ENCODE measurements at regions not wholly inside any gene's neighbourhood (a gene's known extent, or its start where the extent isn't known, plus 50 kb on each side); places are given as distances from the start of the nearest gene placed in this dataset.
"Not testable (repeated sequence)": the region's sequence is repeated elsewhere in the genome, so short reads cannot be mapped to it uniquely, and the experiment has no call there.

- Histone ChIP-seq H3K36me3 (no peaks in the 10 kb centered on the region), H3K4me3 (replicated peaks in 1 of 3) (no peak overlapping the region)
These were observed 67.6 kb upstream of the TGFBR2 start for GRCh38 chr3:30538791-30539190.

GRCh38 chr3:30539206-30539605 is 67.2 kb upstream of the TGFBR2 start:
- Histone ChIP-seq H3K27me3 (no peaks in the 10 kb centered on the region), H3K27ac (no peak overlapping the region), H3K4me3 (replicated peaks in 1 of 3) (no peak overlapping the region), H3K4me1 (peaks cover 0 to 4% of the 10 kb centered on the region in 2 donors), H3K36me3 (no peaks in the 10 kb centered on the region), H3K9me3 (no peaks in the 10 kb centered on the region)
- 83 to 89% methylated on average over 4 of the region's 4 CpGs for WGBS, 2 donors
- TF ChIP-seq CTCF (IDR thresholded peaks at IDR 0.05) (no peak), POLR2A (IDR thresholded peaks at IDR 0.05) (no peak)
- intact Hi-C loops (cut with DNase I): no loop called here
- no peak for DNase-seq

More at GRCh38 chr3:30538791-30539190, 67.6 kb upstream of the TGFBR2 start:
- intact Hi-C loops (cut with DNase I): no loop called here
- 55 to 77% methylated on average over 1 of the region's 1 CpG for WGBS, 2 donors
- H3K27me3 ChIP-seq: no peaks in the 10 kb centered on the region
- H3K9me3 ChIP-seq: no peaks in the 10 kb centered on the region
- TF ChIP-seq POLR2A (IDR thresholded peaks at IDR 0.05) (no peak), CTCF (IDR thresholded peaks at IDR 0.05) (no peak)
- no peak for DNase-seq
- H3K27ac ChIP-seq: no peak overlapping the region
- H3K4me1 ChIP-seq: peaks cover 0 to 4% of the 10 kb centered on the region in 2 donors

- H3K36me3 ChIP-seq: no peaks in the 10 kb centered on the region
- intact Hi-C loops (cut with DNase I): no loop called here
- WGBS, 2 donors: 84 to 87% methylated on average over 1 of the region's 1 CpG
- DNase-seq: no peak
- no peaks in the 10 kb centered on the region for H3K27me3 ChIP-seq
- no peak overlapping the region for H3K27ac ChIP-seq
- TF ChIP-seq CTCF (IDR thresholded peaks at IDR 0.05) (no peak), POLR2A (IDR thresholded peaks at IDR 0.05) (no peak)
- H3K4me1 ChIP-seq: peaks cover 0 to 4% of the 10 kb centered on the region in 2 donors
- no peak overlapping the region for H3K4me3 ChIP-seq (replicated peaks in 1 of 3)
- no peaks in the 10 kb centered on the region for H3K9me3 ChIP-seq
These were observed 66.6 kb upstream of the TGFBR2 start for GRCh38 chr3:30539772-30540171.

- H3K36me3 ChIP-seq; H3K27me3 ChIP-seq; intact Hi-C loops (cut with DNase I); DNase-seq; H3K4me1 ChIP-seq; H3K9me3 ChIP-seq; H3K4me3 ChIP-seq (replicated peaks in 1 of 3); H3K27ac ChIP-seq: not testable (repeated sequence)
These were observed 65.2 kb upstream of the TGFBR2 start for GRCh38 chr3:30541156-30541555.

GRCh38 chr3:30542897-30543296 is 63.5 kb upstream of the TGFBR2 start:
- 93 to 96% methylated on average over 8 of the region's 8 CpGs for WGBS, 2 donors
- H3K27me3 ChIP-seq: no peaks in the 10 kb centered on the region
- no peak for DNase-seq
- intact Hi-C loops (cut with DNase I): no loop called here
- peaks cover 0 to 4% of the 10 kb centered on the region in 2 donors for H3K4me1 ChIP-seq
- no peak overlapping the region for H3K27ac ChIP-seq
- TF ChIP-seq CTCF (IDR thresholded peaks at IDR 0.05) (no peak), POLR2A (IDR thresholded peaks at IDR 0.05) (no peak)
- no peaks in the 10 kb centered on the region for H3K36me3 ChIP-seq
- no peak overlapping the region for H3K4me3 ChIP-seq (replicated peaks in 1 of 3)
- no peaks in the 10 kb centered on the region for H3K9me3 ChIP-seq

GRCh38 chr3:30544812-30545211 is 61.6 kb upstream of the TGFBR2 start:
- 64 to 79% methylated on average over 3 of the region's 3 CpGs for WGBS, 2 donors
- no peaks in the 10 kb centered on the region for H3K9me3 ChIP-seq
- H3K4me1 ChIP-seq: no peaks in the 10 kb centered on the region
- H3K4me3 ChIP-seq (replicated peaks in 1 of 3): no peak overlapping the region
- H3K36me3 ChIP-seq: no peaks in the 10 kb centered on the region
- TF ChIP-seq CTCF (IDR thresholded peaks at IDR 0.05) (no peak), POLR2A (IDR thresholded peaks at IDR 0.05) (no peak)
- no peak overlapping the region for H3K27ac ChIP-seq
- intact Hi-C loops (cut with DNase I): no loop called here
- no peaks in the 10 kb centered on the region for H3K27me3 ChIP-seq
- no peak for DNase-seq
